SK-N-SH treated with all-trans-retinoic acid at 6 μM for 48 hours (cell line): ENCODE measurements at regions not wholly inside any gene's neighbourhood (a gene's known extent, or its start where the extent isn't known, plus 50 kb on each side); places are given as distances from the start of the nearest gene placed in this dataset.

ENCODE experiments used
- ATAC-seq: fragments of 200-7000 bp; cut with Tn5 transposase; 3 replicates; pipeline ENCODE4 v1.9.1; 2020; ENCODE audit warnings: mild to moderate bottlenecking, moderate library complexity
- ARNTL ChIP-seq: fragments of 450-650 bp; formaldehyde crosslinking; IDR thresholded peaks from 2 replicates; pipeline ENCODE4 v1.5.0; 2020; ENCODE audit warnings: low read depth, mild to moderate bottlenecking, moderate library complexity, borderline replicate concordance
- BACH2 ChIP-seq: fragments of 250-450 bp; sonication (Bioruptor Pico); IDR thresholded peaks from 2 replicates; pipeline ENCODE4 v1.9.0; 2021; ENCODE audit warnings: mild to moderate bottlenecking, borderline replicate concordance
- CSDC2 ChIP-seq: fragments of 250-450 bp; sonication (Bioruptor Pico); IDR thresholded peaks from 2 replicates; pipeline ENCODE4 v1.5.0; 2020; ENCODE audit warnings: mild to moderate bottlenecking, moderate library complexity
- CSRNP3 ChIP-seq: fragments of 250-450 bp; sonication (Bioruptor Pico); IDR thresholded peaks from 2 replicates; pipeline ENCODE4 v1.5.1; 2021; ENCODE audit warnings: mild to moderate bottlenecking, moderate library complexity
- ESRRG ChIP-seq: fragments of 250-450 bp; sonication (Bioruptor Pico); IDR thresholded peaks from 2 replicates; pipeline ENCODE4 v1.6.1; 2021; ENCODE audit warnings: mild to moderate bottlenecking
- ISL1 ChIP-seq: fragments of 250-450 bp; sonication (Bioruptor Pico); IDR thresholded peaks from 2 replicates; pipeline ENCODE4 v2.1.2; 2022; ENCODE audit warnings: mild to moderate bottlenecking, moderate library complexity
- OSR1 ChIP-seq: fragments of 250-450 bp; sonication (Bioruptor Pico); IDR thresholded peaks from 2 replicates; pipeline ENCODE4 v1.8.0; 2022; ENCODE audit warnings: moderate library complexity, mild to moderate bottlenecking, inconsistent platforms
- PPARA ChIP-seq: fragments of 250-450 bp; sonication (Bioruptor Pico); IDR thresholded peaks from 2 replicates; pipeline ENCODE4 v1.5.0; 2020; ENCODE audit warnings: mild to moderate bottlenecking, borderline replicate concordance
- RARB ChIP-seq: fragments of 250-450 bp; sonication (Bioruptor Pico); IDR thresholded peaks from 2 replicates; pipeline ENCODE4 v1.8.0; 2021; ENCODE audit warnings: mild to moderate bottlenecking, moderate library complexity
- SNAI2 ChIP-seq: fragments of 250-450 bp; sonication (Bioruptor Pico); IDR thresholded peaks from 2 replicates; pipeline ENCODE4 v1.5.0; 2020; ENCODE audit warnings: mild to moderate bottlenecking, moderate library complexity
- TCF4 ChIP-seq: fragments of 250-450 bp; sonication (Bioruptor Pico); IDR thresholded peaks from 2 replicates; pipeline ENCODE4 v1.8.0; 2021; ENCODE audit warnings: mild to moderate bottlenecking, moderate library complexity, borderline replicate concordance
- TOX ChIP-seq: fragments of 250-450 bp; sonication (Bioruptor Pico); IDR thresholded peaks from 2 replicates; pipeline ENCODE4 v1.8.0; 2021; ENCODE audit warnings: mild to moderate bottlenecking, moderate library complexity, borderline replicate concordance
- TSHZ2 ChIP-seq: fragments of 250-450 bp; sonication (Bioruptor Pico); IDR thresholded peaks from 2 replicates; pipeline ENCODE4 v1.5.0; 2020; ENCODE audit warnings: mild to moderate bottlenecking, moderate library complexity
- ZC3H10 ChIP-seq: fragments of 250-450 bp; sonication (Bioruptor Pico); IDR thresholded peaks from 2 replicates; pipeline ENCODE4 v1.5.1; 2021; ENCODE audit warnings: mild to moderate bottlenecking, moderate library complexity
- ZFP3 ChIP-seq: fragments of 250-450 bp; sonication (Bioruptor Pico); IDR thresholded peaks from 2 replicates; pipeline ENCODE4 v1.5.0; 2020; ENCODE audit warnings: mild to moderate bottlenecking, moderate library complexity
- ZFP30 ChIP-seq: fragments of 450-650 bp; formaldehyde crosslinking; IDR thresholded peaks from 2 replicates; pipeline ENCODE4 v1.5.0; 2022; ENCODE audit warnings: mild to moderate bottlenecking, moderate library complexity
- ZNF565 ChIP-seq: fragments of 450-650 bp; formaldehyde crosslinking; conservative IDR thresholded peaks from 2 replicates; pipeline ENCODE4 v1.5.0; 2020; ENCODE audit warnings: low read depth, mild to moderate bottlenecking, moderate library complexity
- ZNF70 ChIP-seq: fragments of 450-650 bp; formaldehyde crosslinking; IDR thresholded peaks from 2 replicates; pipeline ENCODE4 v1.5.0; 2020; ENCODE audit warnings: mild to moderate bottlenecking, moderate library complexity
- ZNF8 ChIP-seq: fragments of 450-650 bp; formaldehyde crosslinking; IDR thresholded peaks from 2 replicates; pipeline ENCODE4 v1.5.0; 2020; ENCODE audit warnings: mild to moderate bottlenecking, moderate library complexity
- TF ChIP-seq, protein P1 (sequence below): fragments of 250-450 bp; sonication (Bioruptor Pico); IDR thresholded peaks from 2 replicates; pipeline ENCODE4 v1.8.0; 2021; ENCODE audit warnings: low read depth, mild to moderate bottlenecking, moderate library complexity, borderline replicate concordance
- TF ChIP-seq, protein P2 (sequence below): fragments of 250-450 bp; sonication (Bioruptor Pico); IDR thresholded peaks from 2 replicates; pipeline ENCODE4 v1.5.1; 2020; ENCODE audit warnings: low read depth, mild to moderate bottlenecking, moderate library complexity

GRCh38 chr10:94080108-94080507, 86.4 kb downstream of the PLCE1 start:
- ATAC-seq, result no peak
- TF ChIP-seq ZFP30 (CRISPR knock-in tag), result no peak
- TF ChIP-seq ZNF70 (CRISPR knock-in tag), result no peak
- TF ChIP-seq, protein P1, sequence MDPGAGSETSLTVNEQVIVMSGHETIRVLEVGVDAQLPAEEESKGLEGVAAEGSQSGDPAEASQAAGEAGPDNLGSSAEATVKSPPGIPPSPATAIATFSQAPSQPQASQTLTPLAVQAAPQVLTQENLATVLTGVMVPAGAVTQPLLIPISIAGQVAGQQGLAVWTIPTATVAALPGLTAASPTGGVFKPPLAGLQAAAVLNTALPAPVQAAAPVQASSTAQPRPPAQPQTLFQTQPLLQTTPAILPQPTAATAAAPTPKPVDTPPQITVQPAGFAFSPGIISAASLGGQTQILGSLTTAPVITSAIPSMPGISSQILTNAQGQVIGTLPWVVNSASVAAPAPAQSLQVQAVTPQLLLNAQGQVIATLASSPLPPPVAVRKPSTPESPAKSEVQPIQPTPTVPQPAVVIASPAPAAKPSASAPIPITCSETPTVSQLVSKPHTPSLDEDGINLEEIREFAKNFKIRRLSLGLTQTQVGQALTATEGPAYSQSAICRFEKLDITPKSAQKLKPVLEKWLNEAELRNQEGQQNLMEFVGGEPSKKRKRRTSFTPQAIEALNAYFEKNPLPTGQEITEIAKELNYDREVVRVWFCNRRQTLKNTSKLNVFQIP (CRISPR knock-in tag), result no peak
- no peak for TF ChIP-seq ESRRG
- TF ChIP-seq, protein P2, sequence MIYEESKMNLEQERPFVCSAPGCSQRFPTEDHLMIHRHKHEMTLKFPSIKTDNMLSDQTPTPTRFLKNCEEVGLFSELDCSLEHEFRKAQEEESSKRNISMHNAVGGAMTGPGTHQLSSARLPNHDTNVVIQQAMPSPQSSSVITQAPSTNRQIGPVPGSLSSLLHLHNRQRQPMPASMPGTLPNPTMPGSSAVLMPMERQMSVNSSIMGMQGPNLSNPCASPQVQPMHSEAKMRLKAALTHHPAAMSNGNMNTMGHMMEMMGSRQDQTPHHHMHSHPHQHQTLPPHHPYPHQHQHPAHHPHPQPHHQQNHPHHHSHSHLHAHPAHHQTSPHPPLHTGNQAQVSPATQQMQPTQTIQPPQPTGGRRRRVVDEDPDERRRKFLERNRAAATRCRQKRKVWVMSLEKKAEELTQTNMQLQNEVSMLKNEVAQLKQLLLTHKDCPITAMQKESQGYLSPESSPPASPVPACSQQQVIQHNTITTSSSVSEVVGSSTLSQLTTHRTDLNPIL, result no peak
- no peak for TF ChIP-seq OSR1 (CRISPR knock-in tag)
- TF ChIP-seq, all 23 proteins: peak for 0

GRCh38 chr10:94083662-94084265, 90.0 kb downstream of the PLCE1 start:
- no peak for ATAC-seq
- no peak for TF ChIP-seq CSDC2 (CRISPR knock-in tag)

DNA sequence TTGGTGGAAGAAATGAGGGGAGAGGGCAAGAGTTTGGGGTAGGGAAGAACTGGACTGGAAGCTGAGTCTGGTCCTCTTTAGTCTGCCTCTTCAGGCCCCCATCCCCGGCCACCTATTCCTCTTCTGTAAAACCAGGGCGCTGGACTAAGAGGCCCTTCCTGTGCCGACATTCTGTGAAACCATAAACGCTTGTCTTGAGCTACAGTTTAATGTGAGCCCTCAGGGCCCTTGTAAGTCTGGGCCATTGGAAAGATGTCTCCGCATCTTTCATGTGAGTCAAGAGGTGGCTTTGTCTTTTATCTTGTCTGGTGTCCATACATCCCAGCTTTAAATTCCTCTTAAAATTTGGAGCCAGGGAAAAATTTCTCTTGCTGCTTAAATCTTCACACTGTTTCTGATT, 90.6 kb downstream of the PLCE1 start:
- no peak for ATAC-seq
- no peak for TF ChIP-seq ZNF565 (CRISPR knock-in tag)
- no peak for TF ChIP-seq SNAI2 (CRISPR knock-in tag)
- no peak for TF ChIP-seq OSR1 (CRISPR knock-in tag)
- TF ChIP-seq TSHZ2 (CRISPR knock-in tag), result no peak
- TF ChIP-seq CSDC2 (CRISPR knock-in tag), result no peak
- no peak for TF ChIP-seq ESRRG
- TF ChIP-seq PPARA (CRISPR knock-in tag), result no peak
- TF ChIP-seq TOX, result no peak
- TF ChIP-seq, protein P1 (CRISPR knock-in tag), result no peak
- TF ChIP-seq ARNTL (CRISPR knock-in tag), result no peak
- TF ChIP-seq ZFP3 (CRISPR knock-in tag), result no peak
- TF ChIP-seq ISL1 (CRISPR knock-in tag), result no peak
- no peak for TF ChIP-seq ZC3H10 (CRISPR knock-in tag)
- TF ChIP-seq ZNF70 (CRISPR knock-in tag), result no peak
- no peak for TF ChIP-seq ZNF8 (CRISPR knock-in tag)
- TF ChIP-seq BACH2 (CRISPR knock-in tag), result no peak
- TF ChIP-seq ZFP30 (CRISPR knock-in tag), result no peak
- TF ChIP-seq TCF4 (CRISPR knock-in tag), result no peak
- TF ChIP-seq, protein P2, result no peak
- no peak for TF ChIP-seq RARB

GRCh38 chr10:94085288-94085687, 91.6 kb downstream of the PLCE1 start:
- no peak for ATAC-seq
- TF ChIP-seq CSDC2 (CRISPR knock-in tag) (no peak), TSHZ2 (CRISPR knock-in tag) (no peak), PPARA (CRISPR knock-in tag) (no peak), ZNF70 (CRISPR knock-in tag) (no peak), ISL1 (CRISPR knock-in tag) (no peak), CSRNP3 (CRISPR knock-in tag) (no peak), SNAI2 (CRISPR knock-in tag) (no peak)
- TF ChIP-seq, protein P1 (CRISPR knock-in tag), result no peak
